ENCODE measurements at regions not wholly inside any gene's neighbourhood (a gene's known extent, or its start where the extent isn't known, plus 50 kb on each side); places are given as distances from the start of the nearest gene placed in this dataset.
A peak's percentile ranks its signal among the peaks of the same experiment; 100 is the strongest.
"Not testable (repeated sequence)": the region's sequence is repeated elsewhere in the genome, so short reads cannot be mapped to it uniquely, and the experiment has no call there.

GRCh38 chr18:14606546-14606945, 63.1 kb upstream of the POTEC start:
- DNase-seq (ENCODE audit: low read depth): not testable (repeated sequence)

GRCh38 chr18:14607360-14607759, 64.0 kb upstream of the POTEC start:
- DNase-seq (ENCODE audit: low read depth): not testable (repeated sequence)

GRCh38 chr18:14612422-14612821, 69.0 kb upstream of the POTEC start:
- not testable (repeated sequence) for DNase-seq (ENCODE audit: low read depth)

GRCh38 chr18:14614485-14614884, 71.1 kb upstream of the POTEC start:
- not testable (repeated sequence) for DNase-seq (ENCODE audit: low read depth)

GRCh38 chr18:14627336-14627735, 83.9 kb upstream of the POTEC start:
- DNase-seq (ENCODE audit: low read depth): not testable (repeated sequence)

- not testable (repeated sequence) for DNase-seq (ENCODE audit: low read depth)
Observed at GRCh38 chr18:14628323-14628978, 85.1 kb upstream of the POTEC start.

GRCh38 chr18:14628979-14629325, 85.6 kb upstream of the POTEC start:
- not testable (repeated sequence) for DNase-seq (ENCODE audit: low read depth)

GRCh38 chr18:14632976-14633375, 89.6 kb upstream of the POTEC start:
- not testable (repeated sequence) for DNase-seq (ENCODE audit: low read depth)

- DNase-seq (ENCODE audit: low read depth): not testable (repeated sequence)
Observed at GRCh38 chr18:14638008-14638407, 94.6 kb upstream of the POTEC start.

GRCh38 chr18:14641121-14641520, 97.7 kb upstream of the POTEC start:
- not testable (repeated sequence) for DNase-seq (ENCODE audit: low read depth)

GRCh38 chr18:14643715-14644290, 100.4 kb upstream of the POTEC start:
- DNase-seq (ENCODE audit: low read depth): not testable (repeated sequence)

- DNase-seq (ENCODE audit: low read depth): not testable (repeated sequence)
Observed at GRCh38 chr18:14693051-14693450, 54.9 kb upstream of the ANKRD30B start.

- DNase-seq (ENCODE audit: low read depth): peak; percentile 10
Observed at GRCh38 chr18:14693882-14694281, 54.1 kb upstream of the ANKRD30B start.

GRCh38 chr18:14698006-14698405, 50.0 kb upstream of the ANKRD30B start:
- peak; percentile 0 for DNase-seq (ENCODE audit: low read depth)
